HG03565 (cell line): ENCODE measurements at regions not wholly inside any gene's neighbourhood (a gene's known extent, or its start where the extent isn't known, plus 50 kb on each side); places are given as distances from the start of the nearest gene placed in this dataset.
"Not testable (repeated sequence)": the region's sequence is repeated elsewhere in the genome, so short reads cannot be mapped to it uniquely, and the experiment has no call there.

ENCODE experiments used
- ATAC-seq: cut with Tn5 transposase; IDR thresholded peaks from one replicate; pipeline ENCODE4 v1.9.1; 2021; ENCODE audit warnings: mild to moderate bottlenecking, moderate library complexity; ENCODE audit not compliant: unreplicated experiment

DNA sequence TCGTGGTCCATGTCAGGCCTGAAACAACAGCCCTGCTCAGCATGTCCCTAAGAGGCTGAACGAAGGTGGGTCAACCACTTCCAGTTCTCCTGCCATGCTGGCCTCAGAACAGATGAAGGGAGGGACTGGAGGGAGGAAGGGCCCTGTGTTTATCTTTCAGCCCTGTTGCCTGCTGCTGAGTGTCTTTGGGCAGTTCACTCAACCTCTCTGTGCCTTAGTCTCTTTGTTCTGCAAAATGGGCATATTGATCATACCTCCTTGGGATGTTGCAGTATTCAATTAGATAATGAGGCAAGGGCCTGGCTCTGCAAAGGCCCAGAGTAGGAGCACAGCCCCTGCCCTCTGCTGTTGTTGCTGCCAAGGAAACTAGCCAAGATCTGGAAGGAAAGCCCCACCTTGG, 207.5 kb downstream of the MN1 start:
- no peak for ATAC-seq

- ATAC-seq, result no peak
Measured at GRCh38 chr22:27594474-27595134, 207.0 kb downstream of the MN1 start.

DNA sequence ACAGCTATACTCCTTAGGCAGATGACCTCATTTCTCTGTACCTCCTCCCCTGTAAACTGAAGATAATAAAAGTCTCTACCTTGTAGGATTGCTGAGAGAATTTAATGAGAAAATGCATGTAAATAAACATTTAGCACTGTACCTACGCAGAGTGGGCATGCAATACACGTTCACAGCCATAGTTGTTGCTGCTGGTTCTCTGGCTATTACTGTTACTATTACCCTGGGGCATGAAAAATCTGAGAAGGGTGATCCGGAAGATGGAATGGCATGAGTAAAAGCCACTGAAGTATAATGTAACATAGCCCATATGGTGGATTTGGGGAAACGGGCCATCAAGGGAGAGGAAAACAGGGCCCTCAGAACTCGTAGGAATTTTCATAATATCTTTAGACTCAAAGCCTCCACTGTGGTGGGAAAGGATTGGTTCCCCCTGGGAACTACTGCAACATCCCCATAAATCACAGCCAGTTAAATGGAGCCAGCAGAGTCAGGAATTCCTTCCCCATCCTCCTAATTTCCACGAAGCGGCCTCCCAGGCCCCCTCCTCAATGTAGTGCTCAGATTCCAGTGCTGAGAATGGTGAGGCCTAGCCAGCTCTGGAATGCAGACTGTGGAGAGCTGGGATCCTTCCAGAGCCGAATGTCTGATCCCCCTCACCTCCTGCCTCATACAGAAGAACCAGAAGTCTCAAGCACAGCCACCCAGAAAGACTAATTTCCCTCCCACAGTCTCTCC, 205.3 kb downstream of the MN1 start:
- ATAC-seq, result no peak

DNA sequence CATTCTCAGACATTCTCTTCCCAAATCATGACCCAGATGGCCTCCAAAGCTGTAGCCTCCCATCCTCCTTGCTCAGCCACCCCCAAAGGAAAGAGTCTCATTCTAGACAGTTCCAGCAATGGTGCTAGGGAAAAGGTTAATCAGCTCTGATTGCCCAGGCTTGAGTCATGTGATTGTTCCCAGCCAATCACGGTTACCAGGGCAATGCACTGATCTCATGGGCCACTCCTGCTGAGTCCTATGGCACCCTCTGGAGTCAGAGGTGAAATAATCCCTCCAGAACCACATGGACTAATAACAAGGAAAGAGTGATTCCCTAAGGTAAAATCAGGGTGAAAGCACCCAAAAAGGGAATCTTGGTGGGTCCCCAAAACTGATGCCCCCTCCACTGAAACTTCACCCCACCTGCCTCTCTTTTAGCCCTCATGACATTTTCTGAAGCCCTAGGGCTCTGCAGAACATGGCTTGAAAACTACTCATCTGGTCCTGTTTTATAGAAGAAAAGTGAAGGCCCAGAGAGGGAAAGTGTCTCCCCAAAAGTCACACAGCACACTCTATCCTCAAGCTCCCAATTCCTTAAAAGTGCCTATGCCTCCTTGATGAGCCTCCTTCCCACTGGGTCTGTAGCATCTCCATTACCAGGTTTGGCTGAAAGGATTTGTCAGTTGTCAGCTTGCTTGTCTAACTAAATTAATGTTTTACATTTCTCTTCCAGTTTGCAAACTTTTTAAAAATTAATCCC, 203.7 kb downstream of the MN1 start:
- no peak for ATAC-seq

DNA sequence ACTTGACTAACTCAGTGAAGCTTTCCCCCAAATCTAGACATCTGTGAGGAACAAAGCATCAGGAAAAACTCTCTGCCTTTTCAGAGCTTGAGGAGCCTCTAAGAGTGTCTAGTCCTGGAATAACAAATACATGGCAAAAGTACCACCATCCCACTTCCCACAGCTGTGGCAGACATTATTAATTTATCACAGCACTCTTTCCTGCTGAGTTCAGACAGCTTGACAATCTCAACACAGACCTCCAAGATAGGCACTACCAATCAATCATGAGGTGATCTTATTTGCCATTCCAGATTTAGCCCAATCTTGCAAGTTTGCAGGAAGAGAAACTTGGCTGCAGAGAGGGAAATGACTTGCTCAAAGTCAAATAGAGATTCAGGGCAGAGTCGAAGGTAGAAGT, 202.8 kb downstream of the MN1 start:
- no peak for ATAC-seq

DNA sequence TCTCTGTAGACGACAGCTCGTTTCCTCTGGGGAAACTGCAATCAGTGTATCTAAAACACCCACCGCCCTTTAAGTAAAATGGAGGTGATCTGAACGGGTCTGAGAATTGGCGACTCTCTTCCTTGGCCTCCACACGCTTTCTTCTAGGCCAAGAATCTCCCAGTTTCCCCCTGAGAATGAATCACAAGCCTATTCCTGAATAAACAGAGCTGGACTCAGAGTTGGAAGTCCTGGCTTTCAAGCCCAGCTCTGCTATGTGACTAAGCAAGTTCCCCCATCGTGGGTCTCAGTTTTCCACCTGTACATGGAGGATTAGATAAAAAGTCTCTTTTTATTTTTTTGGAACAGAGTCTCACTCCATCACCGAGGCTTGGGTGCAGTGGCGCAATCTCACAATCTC, 200.4 kb downstream of the MN1 start:
- no peak for ATAC-seq

GRCh38 chr22:27602390-27602789, 199.2 kb downstream of the MN1 start:
- ATAC-seq, result no peak

DNA sequence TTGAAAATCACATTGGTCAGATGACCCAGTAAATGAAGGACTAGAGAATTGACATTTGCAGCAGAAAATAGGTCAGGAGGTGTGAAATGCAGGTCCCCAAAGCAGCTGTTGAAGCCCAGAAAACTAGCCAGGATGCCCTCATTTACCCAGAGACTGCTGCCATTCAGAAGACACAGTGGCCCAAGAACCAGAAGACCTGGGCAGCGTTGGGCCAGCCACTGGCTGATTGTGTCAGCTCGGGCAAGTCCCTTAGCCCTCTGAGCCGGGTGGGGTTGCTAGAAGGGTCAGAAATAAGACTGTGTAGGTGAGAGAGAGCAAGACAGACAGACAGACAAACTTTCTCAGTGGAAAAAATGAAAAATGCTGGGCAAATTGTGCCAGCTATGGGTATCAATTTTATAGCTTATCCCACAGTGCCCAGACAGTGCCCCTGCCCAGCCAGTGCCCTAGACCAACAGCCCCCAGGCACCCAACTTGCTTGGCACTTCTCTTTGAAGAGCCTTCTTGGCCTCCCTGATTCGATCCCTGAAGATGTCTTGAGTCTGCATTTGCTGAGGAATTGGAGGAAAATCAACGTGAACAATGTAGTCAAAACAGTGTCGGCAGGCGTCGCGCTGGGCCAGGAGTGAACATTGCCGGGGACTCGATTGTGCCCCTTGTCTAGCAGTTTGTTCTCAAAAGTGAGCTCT, 198.3 kb downstream of the MN1 start:
- no peak for ATAC-seq

DNA sequence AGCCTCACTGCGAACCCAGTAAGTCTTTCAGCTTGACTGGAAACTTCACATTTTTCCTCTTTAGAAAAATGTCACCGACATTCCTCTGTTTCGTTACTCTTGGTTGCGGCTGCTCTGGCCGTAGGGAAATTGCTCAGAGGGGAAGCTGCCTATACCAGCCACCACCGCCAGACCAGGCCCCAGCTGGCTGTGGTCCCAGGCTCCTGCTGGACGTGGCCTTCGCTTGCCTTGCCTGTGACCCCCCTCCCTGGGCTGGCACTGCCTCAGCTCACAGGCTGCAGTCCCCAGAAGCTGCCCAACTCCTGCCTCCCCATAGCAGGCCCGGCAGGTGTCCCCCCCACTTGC, 197.8 kb downstream of the MN1 start:
- no peak for ATAC-seq

DNA sequence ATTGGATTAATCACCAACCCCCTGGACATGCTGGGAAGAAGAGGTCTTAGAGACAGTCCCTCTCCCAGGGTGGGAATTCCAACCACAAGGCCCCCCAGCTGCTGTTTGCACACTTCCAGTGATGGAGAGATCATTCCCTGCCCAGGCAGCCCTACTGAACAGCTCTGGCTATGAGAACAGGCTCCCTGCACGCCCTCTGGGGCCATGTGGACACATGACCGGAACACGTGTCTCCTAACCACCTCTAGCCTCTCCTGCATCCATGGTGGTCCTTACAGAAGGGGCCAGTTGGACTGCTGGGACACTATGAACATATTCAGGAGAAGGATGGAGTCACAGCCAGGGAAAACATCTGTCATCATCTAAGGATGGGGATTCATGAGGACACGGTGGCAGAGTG, 196.2 kb downstream of the MN1 start:
- no peak for ATAC-seq

- ATAC-seq, result not testable (repeated sequence)
Measured at GRCh38 chr22:27607750-27608149, 193.8 kb downstream of the MN1 start.

GRCh38 chr22:27609451-27609888, 192.1 kb downstream of the MN1 start:
- no peak for ATAC-seq

DNA sequence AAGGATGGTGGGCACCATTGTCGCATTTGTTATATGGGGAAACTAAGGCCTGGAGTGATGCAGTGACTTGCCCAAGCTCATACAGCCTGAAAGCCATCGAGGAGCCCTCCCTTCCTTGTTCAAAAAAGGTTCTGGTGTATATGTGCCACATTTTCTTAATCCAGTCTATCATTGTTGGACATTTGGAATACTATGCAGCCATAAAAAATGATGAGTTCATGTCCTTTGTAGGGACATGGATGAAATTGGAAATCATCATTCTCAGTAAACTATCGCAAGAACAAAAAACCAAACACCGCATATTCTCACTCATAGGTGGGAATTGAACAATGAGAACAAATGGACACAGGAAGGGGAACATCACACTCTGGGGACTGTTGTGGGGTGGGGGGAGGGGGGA, 191.4 kb downstream of the MN1 start:
- ATAC-seq, result not testable (repeated sequence)

DNA sequence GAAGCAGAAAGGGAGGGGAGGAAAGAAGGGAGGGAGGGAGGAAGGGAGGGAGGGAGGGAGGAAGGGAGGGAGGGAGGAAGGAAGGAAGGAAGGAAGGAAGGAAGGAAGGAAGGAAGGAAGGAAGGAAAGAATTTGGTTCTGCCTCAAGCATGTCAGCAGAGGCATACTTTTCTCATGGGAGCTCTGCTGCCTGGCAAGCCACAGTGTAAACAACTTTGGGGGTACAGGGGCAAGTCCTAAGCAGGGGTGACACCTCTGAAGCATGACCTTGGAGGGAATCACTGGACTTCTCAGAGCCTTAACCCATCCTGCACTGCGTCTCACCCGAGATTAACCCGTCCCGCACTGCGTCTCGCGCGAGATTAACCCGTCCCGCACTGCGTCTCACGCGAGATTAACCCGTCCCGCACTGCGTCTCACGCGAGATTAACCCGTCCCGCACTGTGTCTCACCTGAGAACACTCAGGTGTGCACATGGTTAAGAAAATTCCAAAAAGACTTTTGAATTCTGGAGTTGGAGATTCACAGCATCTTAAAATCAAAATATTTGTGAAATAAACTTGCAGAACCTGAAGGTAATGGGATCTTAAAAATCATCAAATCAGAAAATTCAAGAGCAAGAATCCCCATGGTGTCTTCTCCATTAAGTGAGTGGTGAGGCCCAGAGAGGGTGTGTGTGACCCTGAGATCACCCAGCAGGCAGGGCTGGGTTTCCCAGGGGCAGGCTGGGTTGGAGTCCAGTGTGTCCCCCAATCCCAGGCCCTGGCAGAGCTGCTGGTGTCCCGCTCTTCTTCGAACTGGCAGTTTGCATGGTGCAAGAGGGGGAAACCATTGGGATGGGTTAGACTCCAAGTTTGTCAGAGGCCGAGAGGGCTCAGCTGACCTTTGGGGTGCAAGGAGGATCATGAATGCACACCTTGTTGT, 190.4 kb downstream of the MN1 start:
- ATAC-seq, result no peak

- no peak for ATAC-seq
Measured at GRCh38 chr22:27612115-27612514, 189.4 kb downstream of the MN1 start.

GRCh38 chr22:27613099-27614005, 188.2 kb downstream of the MN1 start:
- no peak for ATAC-seq

- ATAC-seq, result no peak
Measured at GRCh38 chr22:27614006-27614649, 187.4 kb downstream of the MN1 start.

DNA sequence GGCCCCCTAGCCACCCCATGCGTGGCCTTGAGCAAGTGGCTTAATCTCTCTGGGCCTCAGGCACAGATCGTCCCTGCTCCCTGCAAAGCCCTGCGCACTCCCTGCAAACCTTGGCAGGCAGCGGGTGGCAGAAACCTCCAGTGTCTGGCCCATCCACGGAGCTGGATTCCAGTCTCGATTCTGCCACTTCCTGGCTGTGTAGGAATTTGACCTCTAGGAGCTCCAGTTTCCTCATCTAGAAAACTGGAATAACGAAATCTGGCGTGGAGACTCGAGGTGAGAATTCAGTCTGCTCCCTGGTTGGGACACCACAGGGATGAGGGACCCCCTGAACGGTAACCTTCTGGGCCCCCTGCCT, 186.9 kb downstream of the MN1 start:
- no peak for ATAC-seq

GRCh38 chr22:27615408-27615807, 186.1 kb downstream of the MN1 start:
- no peak for ATAC-seq
